OCI-LY3 (cell line): ENCODE measurements at regions not wholly inside any gene's neighbourhood (a gene's known extent, or its start where the extent isn't known, plus 50 kb on each side); places are given as distances from the start of the nearest gene placed in this dataset.

ENCODE experiments used
- CTCF ChIP-seq: fragments of 200-600, 300-600 bp; sonication (generic); IDR thresholded peaks from 2 replicates; pipeline ENCODE4 v1.5.1; 2014; ENCODE audit warnings: antibody characterized with exemption, low read length, low read depth
- EZH2phosphoT487 ChIP-seq: fragments of 200-600 bp; shearing (Covaris generic); IDR thresholded peaks from 2 replicates; pipeline ENCODE4 v1.6.1; 2018; ENCODE audit warnings: antibody characterized with exemption, mixed run types, low read depth

GRCh38 chr13:54699831-54700230, 1671.2 kb downstream of the OLFM4 start:
- no peak for TF ChIP-seq CTCF
- no peak for TF ChIP-seq EZH2phosphoT487
